Activated CD4-positive, alpha-beta memory T cell treated with anti-CD3 and anti-CD28 coated beads, Interleukin-2, amount 10 ng/mL, durations not matched to agents 7 days and 5 days (primary cell): ENCODE measurements at regions not wholly inside any gene's neighbourhood (a gene's known extent, or its start where the extent isn't known, plus 50 kb on each side); places are given as distances from the start of the nearest gene placed in this dataset.

ENCODE experiments used
- CTCF ChIA-PET: fragments of 350-600 bp; sonication (Branson Sonifier 250); formaldehyde crosslinking; loops from one replicate; lab custom pipeline; 2021; ENCODE audit warnings: antibody characterized with exemption, inconsistent platforms; lab: Charles Lee
- POLR2A ChIA-PET: fragments of 350-600 bp; sonication (Branson Sonifier 250); formaldehyde crosslinking; loops from one replicate; lab custom pipeline; 2021; ENCODE audit warnings: antibody characterized with exemption; lab: Charles Lee
- DNase-seq: peaks from one replicate; pipeline ENCODE4 v3.0.0-alpha.2; 2020
- H3K27ac Mint-ChIP-seq: one replicate; pipeline ENCODE4 v1.8.0; 2021; ENCODE audit warnings: mild to moderate bottlenecking, mixed read lengths
- H3K27me3 Mint-ChIP-seq: one replicate; pipeline ENCODE4 v1.8.0; 2021; ENCODE audit warnings: mixed read lengths
- H3K36me3 Mint-ChIP-seq: one replicate; pipeline ENCODE4 v1.8.0; 2021; ENCODE audit warnings: low read depth, mixed read lengths
- H3K4me1 Mint-ChIP-seq: one replicate; pipeline ENCODE4 v1.8.0; 2021; ENCODE audit warnings: mixed read lengths
- H3K4me3 Mint-ChIP-seq: one replicate; pipeline ENCODE4 v1.8.0; 2021; ENCODE audit warnings: mild to moderate bottlenecking, mixed read lengths
- H3K9me3 Mint-ChIP-seq: one replicate; pipeline ENCODE4 v1.8.0; 2021; ENCODE audit warnings: mixed read lengths

GRCh38 chr5:175242207-175242606, 201.8 kb downstream of the DRD1 start:
- no peak overlapping the region for H3K4me3 Mint-ChIP-seq
- H3K27ac Mint-ChIP-seq: no peak overlapping the region
- H3K9me3 Mint-ChIP-seq: no peaks in the 10 kb centered on the region
- ChIA-PET POLR2A (no interaction called here), CTCF (interaction anchor here (0.5 kb wide), 1 partner anchor 292 kb away, joined by 3 read pairs; no protein-coding TSS in a partner anchor)
- H3K27me3 Mint-ChIP-seq: peaks cover 10% of the 10 kb centered on the region
- no peaks in the 10 kb centered on the region for H3K36me3 Mint-ChIP-seq
- peaks cover 17% of the 10 kb centered on the region for H3K4me1 Mint-ChIP-seq
- DNase-seq: no peak

DNA sequence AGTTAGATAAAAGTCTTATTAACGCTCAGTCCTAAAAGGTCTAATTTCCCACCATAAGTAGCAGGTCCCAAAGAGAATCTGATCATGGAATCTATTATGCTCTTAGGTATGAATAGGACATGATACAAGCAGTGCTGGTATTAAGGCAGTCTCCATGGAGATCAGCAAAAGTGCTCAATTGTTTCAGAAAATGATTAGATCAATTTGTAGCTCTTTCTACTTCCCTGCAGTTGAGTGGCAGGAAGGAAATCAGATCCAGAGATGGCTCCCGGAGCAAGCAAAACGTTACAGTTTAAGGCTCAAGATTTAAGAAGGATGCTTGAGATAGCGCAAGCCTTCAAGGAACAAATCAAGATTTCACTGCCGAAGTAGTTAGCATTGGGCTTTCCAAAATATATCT, 205.7 kb downstream of the DRD1 start:
- H3K27ac Mint-ChIP-seq: no peak overlapping the region
- CTCF ChIA-PET: no interaction called here
- no peaks in the 10 kb centered on the region for H3K4me1 Mint-ChIP-seq
- H3K27me3 Mint-ChIP-seq: peaks cover 2% of the 10 kb centered on the region
- H3K4me3 Mint-ChIP-seq: no peak overlapping the region
- DNase-seq: no peak
- no peaks in the 10 kb centered on the region for H3K36me3 Mint-ChIP-seq
- H3K9me3 Mint-ChIP-seq: no peaks in the 10 kb centered on the region
- POLR2A ChIA-PET: no interaction called here

DNA sequence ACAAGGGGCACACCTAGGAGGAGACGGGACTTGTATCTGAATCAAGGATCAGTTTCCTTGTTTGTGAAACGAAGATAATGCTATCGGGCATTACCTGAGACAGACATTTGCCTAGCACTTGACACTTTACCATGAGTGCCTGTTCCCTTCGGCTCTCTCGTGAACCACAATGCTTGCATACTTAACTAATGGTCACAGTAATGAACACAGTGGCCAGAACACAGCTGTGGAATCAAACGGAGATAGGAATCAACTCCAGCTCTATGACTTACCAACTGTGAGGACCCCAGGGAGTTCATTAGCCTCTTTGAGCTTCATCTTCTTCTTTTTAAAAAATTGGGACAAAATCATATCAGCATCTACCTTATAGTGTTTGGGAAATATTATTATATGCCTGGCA, 207.8 kb downstream of the DRD1 start:
- no peaks in the 10 kb centered on the region for H3K4me1 Mint-ChIP-seq

GRCh38 chr5:175235251-175235960, 208.6 kb downstream of the DRD1 start:
- H3K4me3 Mint-ChIP-seq: no peak overlapping the region
- ChIA-PET CTCF (no interaction called here), POLR2A (no interaction called here)
- DNase-seq: no peak
- no peaks in the 10 kb centered on the region for H3K36me3 Mint-ChIP-seq
- no peak overlapping the region for H3K27ac Mint-ChIP-seq
- no peaks in the 10 kb centered on the region for H3K4me1 Mint-ChIP-seq
- no peaks in the 10 kb centered on the region for H3K9me3 Mint-ChIP-seq
- H3K27me3 Mint-ChIP-seq: peaks cover 4% of the 10 kb centered on the region

More for the DNA sequence above, 207.8 kb downstream of the DRD1 start:
- peaks cover 2% of the 10 kb centered on the region for H3K27me3 Mint-ChIP-seq
- ChIA-PET POLR2A (no interaction called here), CTCF (no interaction called here)
- no peak overlapping the region for H3K4me3 Mint-ChIP-seq
- H3K9me3 Mint-ChIP-seq: no peaks in the 10 kb centered on the region
- no peaks in the 10 kb centered on the region for H3K36me3 Mint-ChIP-seq
- no peak overlapping the region for H3K27ac Mint-ChIP-seq
- DNase-seq: no peak

GRCh38 chr5:175230299-175230698, 213.7 kb downstream of the DRD1 start:
- CTCF ChIA-PET: no interaction called here
- POLR2A ChIA-PET: no interaction called here
- Mint-ChIP-seq H3K27ac (no peak overlapping the region), H3K4me3 (no peak overlapping the region), H3K9me3 (no peaks in the 10 kb centered on the region), H3K4me1 (no peaks in the 10 kb centered on the region), H3K36me3 (no peaks in the 10 kb centered on the region), H3K27me3 (peaks cover 11% of the 10 kb centered on the region)
- DNase-seq: no peak

GRCh38 chr5:175226506-175226905, 217.5 kb downstream of the DRD1 start:
- H3K27me3 Mint-ChIP-seq: peaks cover 19% of the 10 kb centered on the region
- H3K4me1 Mint-ChIP-seq: no peaks in the 10 kb centered on the region
- POLR2A ChIA-PET: no interaction called here
- H3K9me3 Mint-ChIP-seq: no peaks in the 10 kb centered on the region
- DNase-seq: no peak
- no peak overlapping the region for H3K27ac Mint-ChIP-seq
- CTCF ChIA-PET: no interaction called here
- no peaks in the 10 kb centered on the region for H3K36me3 Mint-ChIP-seq
- no peak overlapping the region for H3K4me3 Mint-ChIP-seq

DNA sequence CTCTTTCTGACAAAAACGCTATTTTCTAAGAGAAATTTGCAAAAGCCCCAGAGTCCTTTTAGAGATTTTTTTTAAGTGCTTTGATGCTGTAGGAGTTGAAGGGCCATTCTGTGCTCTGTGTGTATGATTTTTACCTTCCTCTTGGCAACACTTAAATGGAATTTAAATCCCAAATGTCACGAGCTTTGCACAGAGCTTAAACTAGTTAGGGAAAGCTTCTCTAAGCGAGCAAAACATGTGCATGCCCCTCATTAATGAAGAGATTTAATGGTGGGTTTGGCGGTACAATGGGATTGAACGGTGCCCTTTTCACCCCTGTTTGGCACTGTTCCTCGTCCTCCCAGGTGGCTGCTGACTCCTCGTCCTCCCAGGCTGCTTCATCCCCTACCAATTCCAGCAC, 220.7 kb downstream of the DRD1 start:
- no peak for DNase-seq
- H3K4me1 Mint-ChIP-seq: no peaks in the 10 kb centered on the region
- H3K27ac Mint-ChIP-seq: no peak overlapping the region
- no peaks in the 10 kb centered on the region for H3K9me3 Mint-ChIP-seq
- H3K36me3 Mint-ChIP-seq: no peaks in the 10 kb centered on the region
- ChIA-PET CTCF (no interaction called here), POLR2A (no interaction called here)
- H3K27me3 Mint-ChIP-seq: peaks cover 19% of the 10 kb centered on the region
- no peak overlapping the region for H3K4me3 Mint-ChIP-seq

DNA sequence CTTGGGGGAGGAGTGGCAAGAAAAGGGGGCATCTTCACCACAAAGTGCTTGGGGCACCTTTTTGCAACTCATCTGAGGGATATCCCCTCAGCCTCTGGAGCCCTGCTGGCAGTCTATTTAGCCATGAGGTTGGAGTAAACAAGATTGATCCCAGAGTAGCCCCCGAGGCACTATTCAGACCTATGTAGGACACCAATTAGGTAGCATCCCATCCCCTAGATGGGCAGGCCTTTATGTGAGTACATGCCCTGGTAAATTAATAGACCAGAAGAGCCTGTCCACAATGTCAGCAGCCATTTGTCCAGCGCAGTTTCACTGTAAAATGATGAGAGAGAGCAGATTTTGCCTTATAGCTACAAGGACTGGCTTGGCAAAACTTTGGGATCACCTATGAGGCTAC, 221.4 kb downstream of the DRD1 start:
- H3K4me3 Mint-ChIP-seq: no peak overlapping the region
- DNase-seq: no peak
- H3K9me3 Mint-ChIP-seq: no peaks in the 10 kb centered on the region
- ChIA-PET POLR2A (no interaction called here), CTCF (no interaction called here)
- peaks cover 19% of the 10 kb centered on the region for H3K27me3 Mint-ChIP-seq
- no peaks in the 10 kb centered on the region for H3K36me3 Mint-ChIP-seq
- no peak overlapping the region for H3K27ac Mint-ChIP-seq
- no peaks in the 10 kb centered on the region for H3K4me1 Mint-ChIP-seq

GRCh38 chr5:175220549-175220948, 223.4 kb downstream of the DRD1 start:
- Mint-ChIP-seq H3K4me3 (no peak overlapping the region), H3K36me3 (no peaks in the 10 kb centered on the region), H3K27ac (no peak overlapping the region), H3K27me3 (peaks cover 13% of the 10 kb centered on the region), H3K9me3 (no peaks in the 10 kb centered on the region), H3K4me1 (no peaks in the 10 kb centered on the region)
- ChIA-PET POLR2A (no interaction called here), CTCF (no interaction called here)
- DNase-seq: no peak

GRCh38 chr5:175219366-175219765, 224.6 kb downstream of the DRD1 start:
- H3K9me3 Mint-ChIP-seq: no peaks in the 10 kb centered on the region
- ChIA-PET CTCF (no interaction called here), POLR2A (no interaction called here)
- H3K27ac Mint-ChIP-seq: no peak overlapping the region
- H3K36me3 Mint-ChIP-seq: no peaks in the 10 kb centered on the region
- peaks cover 13% of the 10 kb centered on the region for H3K27me3 Mint-ChIP-seq
- no peaks in the 10 kb centered on the region for H3K4me1 Mint-ChIP-seq
- DNase-seq: no peak
- H3K4me3 Mint-ChIP-seq: no peak overlapping the region

- DNase-seq: no peak
- no peak overlapping the region for H3K4me3 Mint-ChIP-seq
- no peak overlapping the region for H3K27ac Mint-ChIP-seq
- H3K9me3 Mint-ChIP-seq: no peaks in the 10 kb centered on the region
- no peaks in the 10 kb centered on the region for H3K4me1 Mint-ChIP-seq
- H3K36me3 Mint-ChIP-seq: no peaks in the 10 kb centered on the region
- ChIA-PET POLR2A (no interaction called here), CTCF (no interaction called here)
- peaks cover 7% of the 10 kb centered on the region for H3K27me3 Mint-ChIP-seq
Measured at GRCh38 chr5:175216991-175217390, 227.0 kb downstream of the DRD1 start.

DNA sequence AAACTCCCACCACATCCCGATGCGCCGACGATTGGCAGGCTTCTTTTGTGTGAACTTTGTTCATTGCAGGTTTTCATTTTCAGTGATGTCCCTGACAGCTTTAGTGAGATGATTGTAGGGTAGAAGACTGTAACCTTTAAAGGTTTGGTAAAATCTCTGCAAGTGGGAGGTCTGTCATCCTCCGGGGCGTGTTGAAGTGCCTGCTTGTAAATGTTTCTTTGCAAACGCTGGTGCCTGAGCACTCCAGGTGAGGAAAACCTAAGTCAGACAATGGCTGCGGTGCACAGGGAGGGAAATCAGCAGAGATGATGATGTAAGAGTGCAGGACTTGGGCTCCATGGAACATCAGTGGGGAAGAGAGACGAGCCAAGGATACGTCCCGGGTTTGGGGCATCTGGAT, 228.1 kb downstream of the DRD1 start:
- H3K4me3 Mint-ChIP-seq: no peak overlapping the region
- no peak overlapping the region for H3K27ac Mint-ChIP-seq
- H3K9me3 Mint-ChIP-seq: no peaks in the 10 kb centered on the region
- H3K4me1 Mint-ChIP-seq: no peaks in the 10 kb centered on the region
- POLR2A ChIA-PET: no interaction called here
- H3K27me3 Mint-ChIP-seq: peaks cover 4% of the 10 kb centered on the region
- no peaks in the 10 kb centered on the region for H3K36me3 Mint-ChIP-seq
- no peak for DNase-seq
- CTCF ChIA-PET: no interaction called here

DNA sequence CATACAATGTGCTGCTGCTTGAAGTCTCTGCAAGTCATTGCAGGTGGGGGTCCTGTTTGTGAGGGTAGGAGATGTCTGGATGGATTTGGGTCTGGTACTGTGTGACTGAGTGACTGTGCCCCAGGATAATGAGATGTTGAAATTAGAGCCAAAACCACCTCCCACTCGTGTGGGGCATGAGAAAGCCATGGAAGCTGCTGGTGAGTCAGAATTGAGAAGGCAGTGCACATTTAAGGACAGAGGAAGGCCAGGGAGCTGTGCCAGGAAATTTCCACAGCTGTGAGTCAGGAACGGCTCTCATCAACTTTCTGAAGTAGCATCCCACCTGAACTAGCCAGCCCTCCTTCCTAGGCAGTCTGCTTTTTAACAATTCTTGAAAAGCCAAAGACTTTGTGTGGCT, 229.8 kb downstream of the DRD1 start:
- DNase-seq: no peak
- Mint-ChIP-seq H3K27ac (no peak overlapping the region), H3K4me3 (no peak overlapping the region), H3K27me3 (peaks cover 6% of the 10 kb centered on the region), H3K4me1 (no peaks in the 10 kb centered on the region), H3K36me3 (no peaks in the 10 kb centered on the region), H3K9me3 (no peaks in the 10 kb centered on the region)
- CTCF ChIA-PET: no interaction called here
- POLR2A ChIA-PET: no interaction called here

DNA sequence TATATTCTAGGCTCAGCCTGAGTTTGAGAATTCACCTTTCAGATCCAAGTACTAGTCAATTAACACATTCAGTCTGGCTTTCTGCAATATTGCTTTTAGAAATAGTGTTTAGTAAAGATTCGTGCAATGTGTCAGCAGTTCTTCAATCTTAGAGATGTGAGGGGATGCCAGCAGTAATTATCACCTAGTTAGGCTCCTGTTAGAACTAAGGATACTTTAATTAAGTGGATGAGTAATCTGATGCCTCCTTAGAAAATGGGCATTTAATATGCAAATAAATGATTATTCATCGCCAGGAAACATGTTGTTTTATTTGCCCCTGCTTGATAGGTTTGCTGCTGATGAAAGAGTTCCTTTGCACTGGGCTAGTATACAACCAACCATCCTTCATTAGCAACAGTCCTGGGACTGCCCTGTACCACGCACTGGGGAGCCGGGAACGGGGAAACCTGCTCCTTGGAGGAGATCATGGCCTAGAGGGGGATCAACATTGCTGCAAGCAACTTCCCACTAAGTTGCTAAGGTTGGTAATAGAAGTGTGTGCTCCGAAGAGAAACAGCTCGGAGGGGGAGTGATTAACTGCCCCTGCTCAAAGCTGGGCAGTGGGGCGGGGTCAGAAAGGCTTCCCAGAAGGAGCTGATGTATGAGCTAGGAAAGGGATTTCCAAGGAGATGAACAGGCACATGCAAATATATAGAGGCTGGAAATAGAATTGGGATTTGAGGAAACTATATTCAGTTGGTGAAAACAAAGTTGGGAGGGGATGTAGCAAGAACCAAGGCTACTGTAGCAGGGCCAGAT, 231.8 kb downstream of the DRD1 start:
- DNase-seq: no peak
- no peaks in the 10 kb centered on the region for H3K36me3 Mint-ChIP-seq
- no peak overlapping the region for H3K27ac Mint-ChIP-seq
- no peak overlapping the region for H3K4me3 Mint-ChIP-seq
- H3K9me3 Mint-ChIP-seq: no peaks in the 10 kb centered on the region
- H3K27me3 Mint-ChIP-seq: peaks cover 7% of the 10 kb centered on the region
- ChIA-PET CTCF (no interaction called here), POLR2A (no interaction called here)
- H3K4me1 Mint-ChIP-seq: no peaks in the 10 kb centered on the region
